ENCODE measurements at regions not wholly inside any gene's neighbourhood (a gene's known extent, or its start where the extent isn't known, plus 50 kb on each side); places are given as distances from the start of the nearest gene placed in this dataset.
"Not testable (repeated sequence)": the region's sequence is repeated elsewhere in the genome, so short reads cannot be mapped to it uniquely, and the experiment has no call there.

GRCh38 chr4:170398218-170398617, 308.5 kb upstream of the AADAT start:
- no peaks in the 10 kb centered on the region for H3K4me1 Mint-ChIP-seq (ENCODE audit: low read depth)
- H3K27ac Mint-ChIP-seq = no peak overlapping the region
- H3K9me3 Mint-ChIP-seq = peaks cover 6% of the 10 kb centered on the region
- H3K4me3 Mint-ChIP-seq = no peak overlapping the region
- no peaks in the 10 kb centered on the region for H3K27me3 Mint-ChIP-seq
- DNase-seq = no peak
- H3K36me3 Mint-ChIP-seq (ENCODE audit: low read depth) = no peaks in the 10 kb centered on the region

- no peak for DNase-seq
- Mint-ChIP-seq H3K4me3 (no peak overlapping the region), H3K27me3 (no peaks in the 10 kb centered on the region), H3K9me3 (no peaks in the 10 kb centered on the region), H3K36me3 (ENCODE audit: low read depth) (no peaks in the 10 kb centered on the region), H3K27ac (no peak overlapping the region), H3K4me1 (ENCODE audit: low read depth) (no peaks in the 10 kb centered on the region)
Observed at GRCh38 chr4:170395773-170396172, 306.0 kb upstream of the AADAT start.

GRCh38 chr4:170391066-170391740, 301.4 kb upstream of the AADAT start:
- H3K27ac Mint-ChIP-seq = no peak overlapping the region
- no peaks in the 10 kb centered on the region for H3K27me3 Mint-ChIP-seq
- no peaks in the 10 kb centered on the region for H3K36me3 Mint-ChIP-seq (ENCODE audit: low read depth)
- DNase-seq = no peak
- peaks cover 9% of the 10 kb centered on the region for H3K9me3 Mint-ChIP-seq
- H3K4me1 Mint-ChIP-seq (ENCODE audit: low read depth) = no peaks in the 10 kb centered on the region
- no peak overlapping the region for H3K4me3 Mint-ChIP-seq

- H3K4me1 Mint-ChIP-seq (ENCODE audit: low read depth) = no peaks in the 10 kb centered on the region
Observed at GRCh38 chr4:170389411-170389810, 299.7 kb upstream of the AADAT start.

GRCh38 chr4:170388255-170388654, 298.5 kb upstream of the AADAT start:
- Mint-ChIP-seq H3K9me3 (peaks cover 16% of the 10 kb centered on the region), H3K27me3 (no peaks in the 10 kb centered on the region), H3K4me1 (ENCODE audit: low read depth) (no peaks in the 10 kb centered on the region), H3K4me3 (no peak overlapping the region), H3K36me3 (ENCODE audit: low read depth) (no peaks in the 10 kb centered on the region), H3K27ac (no peak overlapping the region)
- DNase-seq = no peak

More at GRCh38 chr4:170389411-170389810, 299.7 kb upstream of the AADAT start:
- Mint-ChIP-seq H3K36me3 (ENCODE audit: low read depth) (no peaks in the 10 kb centered on the region), H3K27me3 (no peaks in the 10 kb centered on the region), H3K4me3 (no peak overlapping the region), H3K9me3 (peaks cover 16% of the 10 kb centered on the region), H3K27ac (no peak overlapping the region)
- no peak for DNase-seq

- H3K9me3 Mint-ChIP-seq = peaks cover 20% of the 10 kb centered on the region
Observed at GRCh38 chr4:170386971-170387370, 297.2 kb upstream of the AADAT start.

GRCh38 chr4:170386511-170386910, 296.8 kb upstream of the AADAT start:
- H3K9me3 Mint-ChIP-seq = peaks cover 24% of the 10 kb centered on the region

More at GRCh38 chr4:170386971-170387370, 297.2 kb upstream of the AADAT start:
- no peak for DNase-seq
- no peaks in the 10 kb centered on the region for H3K27me3 Mint-ChIP-seq
- no peaks in the 10 kb centered on the region for H3K4me1 Mint-ChIP-seq (ENCODE audit: low read depth)
- no peaks in the 10 kb centered on the region for H3K36me3 Mint-ChIP-seq (ENCODE audit: low read depth)
- H3K27ac Mint-ChIP-seq = no peak overlapping the region
- H3K4me3 Mint-ChIP-seq = no peak overlapping the region

GRCh38 chr4:170374770-170375169, 285.0 kb upstream of the AADAT start:
- no peaks in the 10 kb centered on the region for H3K27me3 Mint-ChIP-seq

More at GRCh38 chr4:170386511-170386910, 296.8 kb upstream of the AADAT start:
- Mint-ChIP-seq H3K4me1 (ENCODE audit: low read depth) (no peaks in the 10 kb centered on the region), H3K36me3 (ENCODE audit: low read depth) (no peaks in the 10 kb centered on the region), H3K27me3 (no peaks in the 10 kb centered on the region), H3K4me3 (no peak overlapping the region), H3K27ac (no peak overlapping the region)
- DNase-seq = no peak

GRCh38 chr4:170348945-170349344, 259.2 kb upstream of the AADAT start:
- Mint-ChIP-seq H3K27ac (no peak overlapping the region), H3K36me3 (ENCODE audit: low read depth) (no peaks in the 10 kb centered on the region), H3K9me3 (peaks cover 4% of the 10 kb centered on the region), H3K4me3 (no peak overlapping the region), H3K4me1 (ENCODE audit: low read depth) (no peaks in the 10 kb centered on the region), H3K27me3 (no peaks in the 10 kb centered on the region)
- no peak for DNase-seq

More at GRCh38 chr4:170374770-170375169, 285.0 kb upstream of the AADAT start:
- no peaks in the 10 kb centered on the region for H3K36me3 Mint-ChIP-seq (ENCODE audit: low read depth)
- no peaks in the 10 kb centered on the region for H3K4me1 Mint-ChIP-seq (ENCODE audit: low read depth)
- no peak for DNase-seq
- H3K27ac Mint-ChIP-seq = no peak overlapping the region
- peaks cover 8% of the 10 kb centered on the region for H3K9me3 Mint-ChIP-seq
- no peak overlapping the region for H3K4me3 Mint-ChIP-seq

GRCh38 chr4:170347191-170347590, 257.4 kb upstream of the AADAT start:
- not testable (repeated sequence) for H3K4me1 Mint-ChIP-seq (ENCODE audit: low read depth); H3K36me3 Mint-ChIP-seq (ENCODE audit: low read depth); H3K9me3 Mint-ChIP-seq

GRCh38 chr4:170339522-170339921, 249.8 kb upstream of the AADAT start:
- H3K9me3 Mint-ChIP-seq = peaks cover 22% of the 10 kb centered on the region
- DNase-seq = no peak

More at GRCh38 chr4:170347191-170347590, 257.4 kb upstream of the AADAT start:
- not testable (repeated sequence) for DNase-seq, H3K27me3 Mint-ChIP-seq, H3K27ac Mint-ChIP-seq, H3K4me3 Mint-ChIP-seq

GRCh38 chr4:170336238-170336775, 246.6 kb upstream of the AADAT start:
- Mint-ChIP-seq H3K27ac (no peak overlapping the region), H3K4me3 (no peak overlapping the region), H3K27me3 (no peaks in the 10 kb centered on the region), H3K36me3 (ENCODE audit: low read depth) (no peaks in the 10 kb centered on the region), H3K9me3 (peaks cover 13% of the 10 kb centered on the region), H3K4me1 (ENCODE audit: low read depth) (no peaks in the 10 kb centered on the region)
- DNase-seq = no peak

More at GRCh38 chr4:170339522-170339921, 249.8 kb upstream of the AADAT start:
- no peaks in the 10 kb centered on the region for H3K4me1 Mint-ChIP-seq (ENCODE audit: low read depth)
- H3K27me3 Mint-ChIP-seq = no peaks in the 10 kb centered on the region
- no peak overlapping the region for H3K27ac Mint-ChIP-seq
- H3K36me3 Mint-ChIP-seq (ENCODE audit: low read depth) = no peaks in the 10 kb centered on the region
- H3K4me3 Mint-ChIP-seq = no peak overlapping the region

GRCh38 chr4:170325599-170325998, 235.8 kb upstream of the AADAT start:
- DNase-seq = no peak
- no peak overlapping the region for H3K4me3 Mint-ChIP-seq
- peaks cover 9% of the 10 kb centered on the region for H3K9me3 Mint-ChIP-seq
- H3K4me1 Mint-ChIP-seq (ENCODE audit: low read depth) = no peaks in the 10 kb centered on the region
- H3K27me3 Mint-ChIP-seq = no peaks in the 10 kb centered on the region
- no peaks in the 10 kb centered on the region for H3K36me3 Mint-ChIP-seq (ENCODE audit: low read depth)
- H3K27ac Mint-ChIP-seq = no peak overlapping the region

GRCh38 chr4:170323623-170324022, 233.9 kb upstream of the AADAT start:
- no peak overlapping the region for H3K4me3 Mint-ChIP-seq
- H3K36me3 Mint-ChIP-seq (ENCODE audit: low read depth) = no peaks in the 10 kb centered on the region
- DNase-seq = no peak

GRCh38 chr4:170307182-170307581, 217.4 kb upstream of the AADAT start:
- H3K27me3 Mint-ChIP-seq = no peaks in the 10 kb centered on the region
- H3K9me3 Mint-ChIP-seq = peaks cover 1% of the 10 kb centered on the region
- DNase-seq = no peak
- H3K27ac Mint-ChIP-seq = no peak overlapping the region
- no peaks in the 10 kb centered on the region for H3K36me3 Mint-ChIP-seq (ENCODE audit: low read depth)
- H3K4me1 Mint-ChIP-seq (ENCODE audit: low read depth) = no peaks in the 10 kb centered on the region
- H3K4me3 Mint-ChIP-seq = no peak overlapping the region

More at GRCh38 chr4:170323623-170324022, 233.9 kb upstream of the AADAT start:
- no peaks in the 10 kb centered on the region for H3K4me1 Mint-ChIP-seq (ENCODE audit: low read depth)
- peaks cover 9% of the 10 kb centered on the region for H3K9me3 Mint-ChIP-seq
- H3K27ac Mint-ChIP-seq = no peak overlapping the region
- no peaks in the 10 kb centered on the region for H3K27me3 Mint-ChIP-seq
